Activated CD4-positive, alpha-beta T cell treated with anti-CD3 and anti-CD28 coated beads, Interleukin-2, amount 10 ng/mL, durations not matched to agents 24 days and 14 days (primary cell): ENCODE measurements at regions not wholly inside any gene's neighbourhood (a gene's known extent, or its start where the extent isn't known, plus 50 kb on each side); places are given as distances from the start of the nearest gene placed in this dataset.

Source experiments
- DNase-seq: peaks from one replicate; pipeline ENCODE4 v3.0.0; 2022
- H3K27ac Mint-ChIP-seq: one replicate; pipeline ENCODE4 v1.8.0; 2022; ENCODE audit warnings: mild to moderate bottlenecking, mixed read lengths
- H3K27me3 Mint-ChIP-seq: one replicate; pipeline ENCODE4 v1.8.0; 2022; ENCODE audit warnings: mixed read lengths
- H3K36me3 Mint-ChIP-seq: one replicate; pipeline ENCODE4 v1.8.0; 2022; ENCODE audit warnings: low read depth, mild to moderate bottlenecking, mixed read lengths
- H3K4me1 Mint-ChIP-seq: one replicate; pipeline ENCODE4 v1.8.0; 2021; ENCODE audit warnings: mixed read lengths
- H3K4me3 Mint-ChIP-seq: one replicate; pipeline ENCODE4 v1.8.0; 2022; ENCODE audit warnings: mild to moderate bottlenecking, moderate library complexity, mixed read lengths
- H3K9me3 Mint-ChIP-seq: one replicate; pipeline ENCODE4 v1.8.0; 2021; ENCODE audit warnings: mixed read lengths
- intact Hi-C: fragments of 100-400 bp; cut with micrococcal nuclease; formaldehyde crosslinking; loops from one replicate; pipeline ENCODE4 v1.15.1; 2023

- no peak overlapping the region for H3K4me3 Mint-ChIP-seq
- DNase-seq, result no peak
- peaks cover 3% of the 10 kb centered on the region for H3K27me3 Mint-ChIP-seq
- no peaks in the 10 kb centered on the region for H3K36me3 Mint-ChIP-seq
- intact Hi-C loops, result no loop called here
- H3K9me3 Mint-ChIP-seq, result no peaks in the 10 kb centered on the region
- peaks cover 4% of the 10 kb centered on the region for H3K4me1 Mint-ChIP-seq
- H3K27ac Mint-ChIP-seq, result no peak overlapping the region
Measured at GRCh38 chr12:25855716-25856115, 102.8 kb upstream of the RASSF8 start.

GRCh38 chr12:25859976-25860375 is 98.5 kb upstream of the RASSF8 start:
- Mint-ChIP-seq H3K27ac (no peak overlapping the region), H3K27me3 (peaks cover 9% of the 10 kb centered on the region), H3K4me3 (no peak overlapping the region), H3K4me1 (peaks cover 4% of the 10 kb centered on the region), H3K36me3 (no peaks in the 10 kb centered on the region), H3K9me3 (no peaks in the 10 kb centered on the region)
- DNase-seq, result no peak
- intact Hi-C loops, result no loop called here

- intact Hi-C loops, result no loop called here
- Mint-ChIP-seq H3K4me3 (no peak overlapping the region), H3K27ac (no peak overlapping the region), H3K27me3 (peaks cover 9% of the 10 kb centered on the region), H3K9me3 (no peaks in the 10 kb centered on the region), H3K36me3 (no peaks in the 10 kb centered on the region), H3K4me1 (peaks cover 4% of the 10 kb centered on the region)
- no peak for DNase-seq
Measured at GRCh38 chr12:25861226-25861625, 97.3 kb upstream of the RASSF8 start.

GRCh38 chr12:25864306-25865276 is 93.9 kb upstream of the RASSF8 start:
- no peak overlapping the region for H3K4me3 Mint-ChIP-seq
- no peak overlapping the region for H3K27ac Mint-ChIP-seq
- no peaks in the 10 kb centered on the region for H3K36me3 Mint-ChIP-seq
- intact Hi-C loops, result no loop called here
- peaks cover 13% of the 10 kb centered on the region for H3K27me3 Mint-ChIP-seq
- peaks cover 4% of the 10 kb centered on the region for H3K4me1 Mint-ChIP-seq
- no peaks in the 10 kb centered on the region for H3K9me3 Mint-ChIP-seq
- no peak for DNase-seq

GRCh38 chr12:25866586-25867378 is 91.7 kb upstream of the RASSF8 start:
- no peaks in the 10 kb centered on the region for H3K36me3 Mint-ChIP-seq
- peaks cover 4% of the 10 kb centered on the region for H3K27me3 Mint-ChIP-seq
- no peak for DNase-seq
- H3K4me3 Mint-ChIP-seq, result no peak overlapping the region
- H3K4me1 Mint-ChIP-seq, result no peaks in the 10 kb centered on the region
- no peak overlapping the region for H3K27ac Mint-ChIP-seq
- H3K9me3 Mint-ChIP-seq, result no peaks in the 10 kb centered on the region
- intact Hi-C loops, result no loop called here

- intact Hi-C loops, result no loop called here
- no peak for DNase-seq
- no peaks in the 10 kb centered on the region for H3K4me1 Mint-ChIP-seq
- H3K27me3 Mint-ChIP-seq, result peaks cover 4% of the 10 kb centered on the region
- H3K36me3 Mint-ChIP-seq, result no peaks in the 10 kb centered on the region
- H3K4me3 Mint-ChIP-seq, result no peak overlapping the region
- H3K9me3 Mint-ChIP-seq, result no peaks in the 10 kb centered on the region
- no peak overlapping the region for H3K27ac Mint-ChIP-seq
Measured at GRCh38 chr12:25868193-25868592, 90.3 kb upstream of the RASSF8 start.

GRCh38 chr12:25872137-25872536 is 86.3 kb upstream of the RASSF8 start:
- Mint-ChIP-seq H3K27me3 (peaks cover 4% of the 10 kb centered on the region), H3K4me1 (no peaks in the 10 kb centered on the region), H3K36me3 (no peaks in the 10 kb centered on the region), H3K9me3 (no peaks in the 10 kb centered on the region), H3K27ac (no peak overlapping the region), H3K4me3 (no peak overlapping the region)
- intact Hi-C loops, result no loop called here
- DNase-seq, result no peak

GRCh38 chr12:25875661-25876060 is 82.8 kb upstream of the RASSF8 start:
- no peaks in the 10 kb centered on the region for H3K9me3 Mint-ChIP-seq
- no peak for DNase-seq
- no peak overlapping the region for H3K27ac Mint-ChIP-seq
- H3K4me3 Mint-ChIP-seq, result no peak overlapping the region
- H3K4me1 Mint-ChIP-seq, result no peaks in the 10 kb centered on the region
- no peaks in the 10 kb centered on the region for H3K36me3 Mint-ChIP-seq
- intact Hi-C loops, result no loop called here
- peaks cover 3% of the 10 kb centered on the region for H3K27me3 Mint-ChIP-seq

- no peaks in the 10 kb centered on the region for H3K9me3 Mint-ChIP-seq
- no peaks in the 10 kb centered on the region for H3K4me1 Mint-ChIP-seq
- DNase-seq, result no peak
- intact Hi-C loops, result no loop called here
- peaks cover 3% of the 10 kb centered on the region for H3K27me3 Mint-ChIP-seq
- H3K27ac Mint-ChIP-seq, result no peak overlapping the region
- H3K4me3 Mint-ChIP-seq, result no peak overlapping the region
- H3K36me3 Mint-ChIP-seq, result no peaks in the 10 kb centered on the region
Measured at GRCh38 chr12:25876383-25877045, 82.0 kb upstream of the RASSF8 start.

GRCh38 chr12:25877446-25877845 is 81.0 kb upstream of the RASSF8 start:
- Mint-ChIP-seq H3K27me3 (peaks cover 5% of the 10 kb centered on the region), H3K27ac (no peak overlapping the region), H3K4me3 (no peak overlapping the region), H3K36me3 (no peaks in the 10 kb centered on the region), H3K9me3 (no peaks in the 10 kb centered on the region), H3K4me1 (no peaks in the 10 kb centered on the region)
- intact Hi-C loops, result no loop called here
- no peak for DNase-seq

- Mint-ChIP-seq H3K9me3 (no peaks in the 10 kb centered on the region), H3K4me1 (no peaks in the 10 kb centered on the region), H3K36me3 (no peaks in the 10 kb centered on the region), H3K4me3 (no peak overlapping the region), H3K27ac (no peak overlapping the region), H3K27me3 (peaks cover 2% of the 10 kb centered on the region)
- no peak for DNase-seq
- intact Hi-C loops, result no loop called here
Measured at GRCh38 chr12:25882266-25882665, 76.2 kb upstream of the RASSF8 start.

GRCh38 chr12:25883026-25883916 is 75.2 kb upstream of the RASSF8 start:
- no peak for DNase-seq
- no peaks in the 10 kb centered on the region for H3K36me3 Mint-ChIP-seq
- intact Hi-C loops, result no loop called here
- H3K27ac Mint-ChIP-seq, result no peak overlapping the region
- no peaks in the 10 kb centered on the region for H3K4me1 Mint-ChIP-seq
- peaks cover 2% of the 10 kb centered on the region for H3K27me3 Mint-ChIP-seq
- no peaks in the 10 kb centered on the region for H3K9me3 Mint-ChIP-seq
- no peak overlapping the region for H3K4me3 Mint-ChIP-seq
